ENCODE measurements at regions not wholly inside any gene's neighbourhood (a gene's known extent, or its start where the extent isn't known, plus 50 kb on each side); places are given as distances from the start of the nearest gene placed in this dataset.

GRCh38 chr18:27244259-27244658, 59.2 kb upstream of the CHST9 start:
- DNase-seq (ENCODE audit: low spot score in 2 of 2) (no peak), ATAC-seq (no peak)
- no peaks in the 10 kb centered on the region for H3K36me3 Mint-ChIP-seq
- H3K27ac Mint-ChIP-seq: no peak overlapping the region
- peaks cover 9 to 21% of the 10 kb centered on the region in 2 donors for H3K9me3 Mint-ChIP-seq

- DNase-seq (ENCODE audit: low spot score in 2 of 2) (no peak), ATAC-seq (no peak)
- H3K9me3 Mint-ChIP-seq: peaks cover 8 to 9% of the 10 kb centered on the region in 2 donors
- no peak overlapping the region for H3K27ac Mint-ChIP-seq
- no peaks in the 10 kb centered on the region for H3K36me3 Mint-ChIP-seq
Observed at GRCh38 chr18:27242392-27243047, 57.4 kb upstream of the CHST9 start.

- H3K27ac Mint-ChIP-seq: no peak overlapping the region
- no peak for DNase-seq (ENCODE audit: low spot score in 2 of 2)
- no peaks in the 10 kb centered on the region for H3K36me3 Mint-ChIP-seq
- H3K9me3 Mint-ChIP-seq: peaks cover 3 to 4% of the 10 kb centered on the region in 2 donors
- no peak for ATAC-seq
Observed at GRCh38 chr18:27240383-27240782, 55.3 kb upstream of the CHST9 start.

- ATAC-seq (no peak), DNase-seq (ENCODE audit: low spot score in 2 of 2) (no peak)
- no peaks in the 10 kb centered on the region for H3K36me3 Mint-ChIP-seq
- H3K9me3 Mint-ChIP-seq: peaks cover 2% of the 10 kb centered on the region in 2 donors
- H3K27ac Mint-ChIP-seq: no peak overlapping the region
Observed at GRCh38 chr18:27239669-27240068, 54.6 kb upstream of the CHST9 start.

- Mint-ChIP-seq H3K27ac (no peak overlapping the region), H3K9me3 (peaks cover 0 to 12% of the 10 kb centered on the region in 2 donors), H3K36me3 (peaks cover 0 to 7% of the 10 kb centered on the region in 2 donors)
- no peak for ATAC-seq
- no peak for DNase-seq (ENCODE audit: low spot score in 2 of 2)
Observed at GRCh38 chr18:27235218-27235870, 50.2 kb upstream of the CHST9 start.

Measured in activated naive CD4-positive, alpha-beta T cell treated with anti-CD3 and anti-CD28 coated beads, Interleukin-2, amount 50 U/mL, for 72 hours (primary cell).